ENCODE measurements at regions not wholly inside any gene's neighbourhood (a gene's known extent, or its start where the extent isn't known, plus 50 kb on each side); places are given as distances from the start of the nearest gene placed in this dataset.

DNA sequence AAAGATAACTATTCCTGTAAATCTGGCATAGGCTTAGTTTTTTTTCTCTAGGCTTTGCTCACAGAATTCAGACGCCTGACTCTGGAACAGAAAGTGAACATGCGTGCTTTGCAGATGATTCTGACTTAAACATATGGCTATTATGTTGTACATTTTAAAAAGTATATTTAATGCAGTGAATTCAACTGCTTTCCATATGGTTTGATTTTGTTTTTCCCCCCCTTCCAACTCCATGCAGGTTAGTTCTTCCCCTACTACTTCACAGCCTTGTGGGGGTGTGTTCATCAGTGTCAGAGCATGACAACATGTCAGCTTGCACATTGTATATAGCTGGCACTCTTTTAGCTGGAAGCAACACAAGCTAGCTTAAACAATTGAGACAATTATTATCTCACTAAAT is 226.8 kb downstream of the TMEM167A start:
- TF ChIP-seq, protein P1, sequence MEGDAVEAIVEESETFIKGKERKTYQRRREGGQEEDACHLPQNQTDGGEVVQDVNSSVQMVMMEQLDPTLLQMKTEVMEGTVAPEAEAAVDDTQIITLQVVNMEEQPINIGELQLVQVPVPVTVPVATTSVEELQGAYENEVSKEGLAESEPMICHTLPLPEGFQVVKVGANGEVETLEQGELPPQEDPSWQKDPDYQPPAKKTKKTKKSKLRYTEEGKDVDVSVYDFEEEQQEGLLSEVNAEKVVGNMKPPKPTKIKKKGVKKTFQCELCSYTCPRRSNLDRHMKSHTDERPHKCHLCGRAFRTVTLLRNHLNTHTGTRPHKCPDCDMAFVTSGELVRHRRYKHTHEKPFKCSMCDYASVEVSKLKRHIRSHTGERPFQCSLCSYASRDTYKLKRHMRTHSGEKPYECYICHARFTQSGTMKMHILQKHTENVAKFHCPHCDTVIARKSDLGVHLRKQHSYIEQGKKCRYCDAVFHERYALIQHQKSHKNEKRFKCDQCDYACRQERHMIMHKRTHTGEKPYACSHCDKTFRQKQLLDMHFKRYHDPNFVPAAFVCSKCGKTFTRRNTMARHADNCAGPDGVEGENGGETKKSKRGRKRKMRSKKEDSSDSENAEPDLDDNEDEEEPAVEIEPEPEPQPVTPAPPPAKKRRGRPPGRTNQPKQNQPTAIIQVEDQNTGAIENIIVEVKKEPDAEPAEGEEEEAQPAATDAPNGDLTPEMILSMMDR (IDR thresholded peaks at IDR 0.05; ENCODE audit: insufficient read depth, low read depth, low read length) = no peak
- no peak for TF ChIP-seq EZH2 (IDR thresholded peaks at IDR 0.05; ENCODE audit: insufficient read depth, low read length)
